Gastroesophageal sphincter (tissue), 4 donors: ENCODE measurements at regions not wholly inside any gene's neighbourhood (a gene's known extent, or its start where the extent isn't known, plus 50 kb on each side); places are given as distances from the start of the nearest gene placed in this dataset.

Experiments used
- ATAC-seq: fragments of 150-250 bp; one replicate; pipeline ENCODE4 v1.9.1; 2016; ENCODE audit warnings: mild to moderate bottlenecking, moderate library complexity
- H3K27ac ChIP-seq, 4 donors: fragments of 200-600 bp; sonication (generic) in 3 of 4; 1 replicate in 3 of 4; 2 replicates in 1 of 4; pipeline ENCODE4 v1.5.1; 2016 to 2019
- H3K27me3 ChIP-seq: fragments of 200-600 bp; sonication (generic); one replicate; pipeline ENCODE4 v1.5.1; 2019
- H3K36me3 ChIP-seq, 2 donors: fragments of 200-600 bp; sonication (generic); one replicate each; pipeline ENCODE4 v1.5.1; 2019; ENCODE audit warnings: control low read depth in 1 of 2
- H3K4me1 ChIP-seq, 3 donors: fragments of 200-600 bp; sonication (generic); 1 replicate in 2 of 3; 2 replicates in 1 of 3; pipeline ENCODE4 v1.5.1; 2016 to 2019; ENCODE audit warnings: control low read depth in 2 of 3
- H3K4me3 ChIP-seq, 2 donors: fragments of 200-600 bp; sonication (generic); one replicate each; pipeline ENCODE4 v1.5.1; 2019; ENCODE audit warnings: mild to moderate bottlenecking in 1 of 2, moderate library complexity in 1 of 2
- H3K9me3 ChIP-seq, 3 donors: fragments of 200-600 bp; sonication (generic); one replicate each; pipeline ENCODE4 v1.5.1; 2017 to 2019; ENCODE audit warnings: control low read depth in 2 of 3
- CTCF ChIP-seq, 4 experiments: fragments of 200-600 bp in 2 of 4; fragments of 450-650 bp in 2 of 4; sonication (generic) in 1 of 4; IDR thresholded peaks; one replicate each; pipeline ENCODE4 v1.5.1; 2017 to 2019; ENCODE audit warnings: antibody characterized with exemption in 4 of 4, mild to moderate bottlenecking in 2 of 4, moderate library complexity in 2 of 4
- EP300 ChIP-seq: sonication (generic); formaldehyde crosslinking; IDR thresholded peaks from one replicate; pipeline ENCODE4 v1.6.1; 2017; ENCODE audit warnings: antibody characterized with exemption, mild to moderate bottlenecking
- POLR2A ChIP-seq, 2 donors: fragments of 450-650 bp; IDR thresholded peaks; one replicate each; pipeline ENCODE4 v1.6.1; 2017; ENCODE audit warnings: antibody characterized with exemption in 2 of 2, mild to moderate bottlenecking in 2 of 2, moderate library complexity in 1 of 2
- POLR2AphosphoS5 ChIP-seq: sonication (generic); formaldehyde crosslinking; IDR thresholded peaks from one replicate; pipeline ENCODE4 v1.6.1; 2017; ENCODE audit warnings: antibody characterized with exemption
- WGBS, 2 donors: methylation state at CpG; one replicate each; pipeline ENCODE4 v1.1.5; 2018; ENCODE audit warnings: low coverage in 1 of 2; 5-methylcytosine and 5-hydroxymethylcytosine counted together

GRCh38 chr5:12019306-12019705 lies 115.1 kb upstream of the CTNND2 start:
- TF ChIP-seq POLR2A (IDR thresholded peaks at IDR 0.05) (no peak), CTCF (IDR thresholded peaks at IDR 0.05) (no peak), EP300 (no peak), POLR2AphosphoS5 (no peak)
- Histone ChIP-seq H3K27me3 (no peaks in the 10 kb centered on the region), H3K27ac (no peak overlapping the region), H3K4me1 (no peaks in the 10 kb centered on the region), H3K36me3 (no peaks in the 10 kb centered on the region), H3K9me3 (peaks cover 0 to 8% (median 0%) of the 10 kb centered on the region in 3 donors), H3K4me3 (no peak overlapping the region)
- 83 to 93% methylated on average over 1 of the region's 1 CpG for WGBS, 2 donors
- ATAC-seq, result no peak

GRCh38 chr5:12017007-12017406 lies 112.8 kb upstream of the CTNND2 start:
- no peaks in the 10 kb centered on the region for H3K4me1 ChIP-seq
- 41 to 48% methylated on average over 3 to 9 of the region's 10 CpGs for WGBS, 2 donors
- no peaks in the 10 kb centered on the region for H3K36me3 ChIP-seq
- peaks cover 0 to 10% (median 0%) of the 10 kb centered on the region in 3 donors for H3K9me3 ChIP-seq
- no peaks in the 10 kb centered on the region for H3K27me3 ChIP-seq
- no peak overlapping the region for H3K27ac ChIP-seq
- no peak for TF ChIP-seq POLR2AphosphoS5
- TF ChIP-seq EP300, result no peak
- TF ChIP-seq CTCF (IDR thresholded peaks at IDR 0.05), result no peak
- TF ChIP-seq POLR2A (IDR thresholded peaks at IDR 0.05), result no peak
- ATAC-seq, result no peak
- no peak overlapping the region for H3K4me3 ChIP-seq

- no peak for ATAC-seq
- TF ChIP-seq POLR2AphosphoS5 (no peak), POLR2A (IDR thresholded peaks at IDR 0.05) (no peak)
- Histone ChIP-seq H3K4me1 (no peaks in the 10 kb centered on the region), H3K36me3 (no peaks in the 10 kb centered on the region), H3K27ac (no peak overlapping the region), H3K4me3 (no peak overlapping the region), H3K27me3 (no peaks in the 10 kb centered on the region), H3K9me3 (peaks cover 0 to 10% (median 0%) of the 10 kb centered on the region in 3 donors)
- WGBS, 2 donors, result 32 to 42% methylated on average over 5 to 6 of the region's 7 CpGs
Observed at GRCh38 chr5:12016159-12016746, 112.0 kb upstream of the CTNND2 start.

GRCh38 chr5:12013351-12013750 lies 109.1 kb upstream of the CTNND2 start:
- H3K27me3 ChIP-seq, result no peaks in the 10 kb centered on the region
- H3K9me3 ChIP-seq, result peaks cover 0 to 13% (median 0%) of the 10 kb centered on the region in 3 donors
- ATAC-seq, result no peak
- no peak overlapping the region for H3K27ac ChIP-seq
- no peaks in the 10 kb centered on the region for H3K36me3 ChIP-seq
- no peaks in the 10 kb centered on the region for H3K4me1 ChIP-seq
- 14 to 20% methylated on average over 1 of the region's 1 CpG for whole genome bisulfite sequencing, 2 donors
- no peak for TF ChIP-seq EP300
- no peak for TF ChIP-seq POLR2A (IDR thresholded peaks at IDR 0.05)
- TF ChIP-seq POLR2AphosphoS5, result no peak
- no peak for TF ChIP-seq CTCF (IDR thresholded peaks at IDR 0.05)
- no peak overlapping the region for H3K4me3 ChIP-seq

- H3K4me1 ChIP-seq, result no peaks in the 10 kb centered on the region
- ATAC-seq, result no peak
- no peak overlapping the region for H3K4me3 ChIP-seq
- no peak overlapping the region for H3K27ac ChIP-seq
- H3K36me3 ChIP-seq, result no peaks in the 10 kb centered on the region
- TF ChIP-seq CTCF (IDR thresholded peaks at IDR 0.05) (no peak), POLR2A (IDR thresholded peaks at IDR 0.05) (no peak), EP300 (no peak), POLR2AphosphoS5 (no peak)
- WGBS, 2 donors, result 79% methylated on average over 2 of the region's 2 CpGs
- peaks cover 0 to 4% (median 0%) of the 10 kb centered on the region in 3 donors for H3K9me3 ChIP-seq
- no peaks in the 10 kb centered on the region for H3K27me3 ChIP-seq
Observed at GRCh38 chr5:12003680-12004079, 99.4 kb upstream of the CTNND2 start.
